Spinal cord (tissue), 9 donors: ENCODE measurements at regions not wholly inside any gene's neighbourhood (a gene's known extent, or its start where the extent isn't known, plus 50 kb on each side); places are given as distances from the start of the nearest gene placed in this dataset.
"Not testable (repeated sequence)": the region's sequence is repeated elsewhere in the genome, so short reads cannot be mapped to it uniquely, and the experiment has no call there.

Experiments
- DNase-seq, 6 donors: peaks; one replicate each; pipeline versions ENCODE4 v3.0.0 to v3.0.0-alpha.2; 2013 to 2015; ENCODE audit warnings: low spot score in 6 of 6, low read depth in 4 of 6
- H3K27ac ChIP-seq: one replicate; pipeline ENCODE4 v1.5.1; 2013; ENCODE audit warnings: low read depth, low read length, control low read depth
- H3K27me3 ChIP-seq: one replicate; pipeline ENCODE4 v1.6.1; 2013; ENCODE audit warnings: low read length; ENCODE audit not compliant: control insufficient read depth, insufficient read depth
- H3K36me3 ChIP-seq: one replicate; pipeline ENCODE4 v1.6.1; 2013; ENCODE audit warnings: low read length; ENCODE audit not compliant: control insufficient read depth, insufficient read depth
- H3K4me1 ChIP-seq: one replicate; pipeline ENCODE4 v1.6.1; 2013; ENCODE audit warnings: low read length; ENCODE audit not compliant: control insufficient read depth, insufficient read depth
- H3K4me3 ChIP-seq: one replicate; pipeline ENCODE4 v1.5.1; 2013; ENCODE audit warnings: low read depth, low read length, control low read depth
- H3K9me3 ChIP-seq: one replicate; pipeline ENCODE4 v1.6.1; 2013; ENCODE audit warnings: low read length; ENCODE audit not compliant: control insufficient read depth, insufficient read depth
- WGBS: methylation state at CpG from one replicate; pipeline ENCODE4 v1.1.5; 2013; ENCODE audit warnings: missing lambda C conversion rate; ENCODE audit not compliant: insufficient coverage; 5-methylcytosine and 5-hydroxymethylcytosine counted together
- donor health status: healthy.

GRCh38 chr17:71444078-71444477 lies 676.7 kb upstream of the SOX9 start:
- WGBS = 100% methylated on average over 1 of the region's 4 CpGs
- Histone ChIP-seq H3K27ac (no peak overlapping the region), H3K4me1 (no peaks in the 10 kb centered on the region), H3K36me3 (no peaks in the 10 kb centered on the region), H3K9me3 (no peaks in the 10 kb centered on the region), H3K27me3 (no peaks in the 10 kb centered on the region), H3K4me3 (no peak overlapping the region)
- no peak for DNase-seq

GRCh38 chr17:71446645-71447437 lies 674.0 kb upstream of the SOX9 start:
- no peaks in the 10 kb centered on the region for H3K4me1 ChIP-seq
- H3K27ac ChIP-seq = no peak overlapping the region
- 100% methylated on average over 1 of the region's 2 CpGs for WGBS
- no peak overlapping the region for H3K4me3 ChIP-seq
- no peak for DNase-seq
- H3K36me3 ChIP-seq = no peaks in the 10 kb centered on the region
- no peaks in the 10 kb centered on the region for H3K9me3 ChIP-seq
- no peaks in the 10 kb centered on the region for H3K27me3 ChIP-seq

- Histone ChIP-seq H3K9me3 (no peaks in the 10 kb centered on the region), H3K36me3 (no peaks in the 10 kb centered on the region), H3K4me1 (no peaks in the 10 kb centered on the region), H3K27me3 (no peaks in the 10 kb centered on the region), H3K27ac (no peak overlapping the region), H3K4me3 (no peak overlapping the region)
- WGBS = no CpG with 5 or more reads among the region's 3 CpGs
- no peak for DNase-seq
Measured at GRCh38 chr17:71447644-71448043, 673.2 kb upstream of the SOX9 start.

GRCh38 chr17:71450657-71451056 lies 670.2 kb upstream of the SOX9 start:
- not testable (repeated sequence) for H3K9me3 ChIP-seq, H3K36me3 ChIP-seq, H3K27me3 ChIP-seq, H3K4me1 ChIP-seq, DNase-seq, H3K4me3 ChIP-seq, H3K27ac ChIP-seq
- WGBS = no CpG with 5 or more reads among the region's 2 CpGs

GRCh38 chr17:71453876-71454422 lies 666.9 kb upstream of the SOX9 start:
- DNase-seq = no peak
- 100% methylated on average over 1 of the region's 4 CpGs for WGBS
- Histone ChIP-seq H3K4me3 (no peak overlapping the region), H3K9me3 (no peaks in the 10 kb centered on the region), H3K27ac (no peak overlapping the region), H3K4me1 (no peaks in the 10 kb centered on the region), H3K36me3 (no peaks in the 10 kb centered on the region), H3K27me3 (no peaks in the 10 kb centered on the region)

- Histone ChIP-seq H3K27me3 (no peaks in the 10 kb centered on the region), H3K4me1 (no peaks in the 10 kb centered on the region), H3K36me3 (no peaks in the 10 kb centered on the region), H3K27ac (no peak overlapping the region), H3K9me3 (no peaks in the 10 kb centered on the region), H3K4me3 (no peak overlapping the region)
- no CpG with 5 or more reads among the region's 2 CpGs for WGBS
- no peak for DNase-seq
Measured at GRCh38 chr17:71455219-71455618, 665.6 kb upstream of the SOX9 start.

GRCh38 chr17:71458322-71458721 lies 662.5 kb upstream of the SOX9 start:
- no CpG with 5 or more reads among the region's 5 CpGs for WGBS
- DNase-seq = no peak

GRCh38 chr17:71460943-71461342 lies 659.9 kb upstream of the SOX9 start:
- peak in 2 of 6 donors; percentile 20 to 34 for DNase-seq
- no peaks in the 10 kb centered on the region for H3K27me3 ChIP-seq

More at GRCh38 chr17:71458322-71458721, 662.5 kb upstream of the SOX9 start:
- Histone ChIP-seq H3K36me3 (no peaks in the 10 kb centered on the region), H3K27ac (no peak overlapping the region), H3K4me1 (no peaks in the 10 kb centered on the region), H3K27me3 (no peaks in the 10 kb centered on the region), H3K4me3 (no peak overlapping the region), H3K9me3 (no peaks in the 10 kb centered on the region)

GRCh38 chr17:71461498-71462169 lies 659.2 kb upstream of the SOX9 start:
- Histone ChIP-seq H3K9me3 (no peaks in the 10 kb centered on the region), H3K4me1 (no peaks in the 10 kb centered on the region), H3K4me3 (no peak overlapping the region), H3K27me3 (no peaks in the 10 kb centered on the region), H3K27ac (no peak overlapping the region), H3K36me3 (no peaks in the 10 kb centered on the region)
- DNase-seq = peak in 2 of 6 donors; percentile 55 to 79
- WGBS = 40% methylated on average over 2 of the region's 5 CpGs

More at GRCh38 chr17:71460943-71461342, 659.9 kb upstream of the SOX9 start:
- no peaks in the 10 kb centered on the region for H3K36me3 ChIP-seq
- no peak overlapping the region for H3K27ac ChIP-seq
- WGBS = 50% methylated on average over 1 of the region's 4 CpGs
- H3K9me3 ChIP-seq = no peaks in the 10 kb centered on the region
- H3K4me1 ChIP-seq = no peaks in the 10 kb centered on the region
- no peak overlapping the region for H3K4me3 ChIP-seq
